GM19455 (cell line): ENCODE measurements at regions not wholly inside any gene's neighbourhood (a gene's known extent, or its start where the extent isn't known, plus 50 kb on each side); places are given as distances from the start of the nearest gene placed in this dataset.
"Not testable (repeated sequence)": the region's sequence is repeated elsewhere in the genome, so short reads cannot be mapped to it uniquely, and the experiment has no call there.

Experiments
- ATAC-seq: cut with Tn5 transposase; IDR thresholded peaks from one replicate; pipeline ENCODE4 v1.9.1; 2021; ENCODE audit not compliant: unreplicated experiment

DNA sequence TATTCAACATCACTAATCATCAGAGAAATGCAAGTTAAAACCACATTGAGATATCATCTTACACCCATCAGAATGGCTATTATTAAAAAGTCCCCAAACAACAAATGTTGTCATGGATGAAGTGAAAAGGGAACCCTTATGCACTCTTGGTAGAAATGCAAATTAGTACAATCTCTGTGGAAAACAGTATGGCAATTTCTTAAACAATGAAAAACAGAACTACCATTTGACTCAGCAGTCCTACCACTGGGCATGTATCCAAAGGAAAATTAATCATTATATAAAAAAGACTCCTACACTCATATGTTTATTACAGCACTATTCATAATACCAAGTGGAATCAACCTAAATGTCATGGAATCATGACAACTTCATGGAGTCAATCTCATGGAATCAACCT, 611.3 kb upstream of the GJE1 start:
- no peak for ATAC-seq

- ATAC-seq: no peak
These were observed 618.9 kb upstream of the GJE1 start for GRCh38 chr6:141513830-141514229.

GRCh38 chr6:141510803-141511202, 621.9 kb upstream of the GJE1 start:
- ATAC-seq: no peak

DNA sequence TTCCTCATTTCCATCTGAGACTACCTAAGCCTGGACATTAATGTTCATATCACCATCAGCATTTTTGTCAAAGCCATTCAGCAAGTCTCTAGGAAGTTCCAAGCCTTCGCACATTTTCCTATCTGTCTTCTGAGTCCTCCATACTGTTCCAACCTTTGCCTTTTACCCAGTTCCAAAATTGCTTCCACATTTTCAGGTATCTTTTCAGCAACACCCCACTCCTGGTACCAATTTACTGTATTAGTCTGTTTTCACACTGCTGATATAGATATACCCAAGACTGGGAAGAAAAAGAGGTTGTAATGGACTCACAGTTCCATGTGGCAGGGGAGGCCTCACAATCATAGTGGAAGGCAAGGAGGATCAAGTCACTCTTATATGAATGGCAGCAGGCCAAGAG, 626.7 kb upstream of the GJE1 start:
- not testable (repeated sequence) for ATAC-seq

- ATAC-seq: not testable (repeated sequence)
These were observed 628.4 kb upstream of the GJE1 start for GRCh38 chr6:141504318-141504717.

DNA sequence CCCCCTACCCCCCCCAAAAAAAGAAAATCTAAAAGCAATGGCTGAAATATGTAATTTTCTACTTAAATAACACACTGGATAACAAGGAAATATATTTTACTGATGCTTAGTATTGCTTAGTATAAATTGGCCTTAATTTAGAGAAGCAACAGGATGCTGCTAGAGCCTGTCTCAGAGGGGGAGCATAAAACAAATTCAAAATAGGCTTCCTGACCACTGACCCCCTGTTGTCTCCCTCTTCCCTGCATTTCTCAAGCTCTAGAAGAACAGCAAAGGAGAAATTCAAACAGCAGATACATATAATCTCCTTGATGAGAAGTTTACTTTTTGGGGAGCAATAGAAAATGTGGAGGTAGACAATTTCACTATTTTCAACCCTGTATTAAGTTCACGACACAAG, 631.1 kb upstream of the GJE1 start:
- ATAC-seq: no peak

- no peak for ATAC-seq
These were observed 633.7 kb upstream of the GJE1 start for GRCh38 chr6:141498977-141499376.

DNA sequence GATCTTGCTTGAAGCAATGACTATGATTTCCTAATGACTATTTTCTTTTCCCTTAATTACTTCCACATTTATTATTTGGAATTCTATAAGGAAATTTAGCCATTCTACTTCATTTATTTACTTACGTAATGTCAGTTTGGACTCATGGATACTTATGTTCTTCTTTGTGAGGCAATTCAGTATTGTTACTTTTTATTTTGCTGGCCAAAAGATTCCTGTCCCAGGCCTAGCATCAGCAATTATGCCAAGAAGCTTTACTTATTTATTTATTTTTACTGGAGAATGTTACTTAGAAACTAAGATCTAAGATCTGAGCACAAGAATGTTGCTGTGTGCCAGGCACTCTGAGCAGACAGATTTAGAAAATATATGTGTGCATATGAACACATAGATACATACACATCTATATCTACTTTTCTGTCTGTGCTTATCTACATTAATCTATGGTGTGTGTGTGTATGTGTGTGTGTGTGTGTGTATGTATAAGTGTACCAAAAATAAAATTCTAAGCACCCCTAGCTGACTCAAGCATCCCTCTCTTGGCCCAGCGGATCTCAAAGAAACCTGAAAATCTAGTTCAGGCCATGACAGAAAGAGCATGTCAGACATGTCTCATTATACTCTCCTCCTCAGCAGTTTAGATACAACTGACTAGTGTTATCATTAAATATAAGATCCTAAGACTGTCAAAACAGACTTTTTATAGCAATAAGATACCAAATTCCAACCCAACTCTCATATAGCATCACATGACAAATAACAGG, 640.0 kb upstream of the GJE1 start:
- ATAC-seq: no peak

GRCh38 chr6:141491684-141492083, 641.0 kb upstream of the GJE1 start:
- ATAC-seq: no peak

GRCh38 chr6:141490982-141491381, 641.7 kb upstream of the GJE1 start:
- no peak for ATAC-seq

DNA sequence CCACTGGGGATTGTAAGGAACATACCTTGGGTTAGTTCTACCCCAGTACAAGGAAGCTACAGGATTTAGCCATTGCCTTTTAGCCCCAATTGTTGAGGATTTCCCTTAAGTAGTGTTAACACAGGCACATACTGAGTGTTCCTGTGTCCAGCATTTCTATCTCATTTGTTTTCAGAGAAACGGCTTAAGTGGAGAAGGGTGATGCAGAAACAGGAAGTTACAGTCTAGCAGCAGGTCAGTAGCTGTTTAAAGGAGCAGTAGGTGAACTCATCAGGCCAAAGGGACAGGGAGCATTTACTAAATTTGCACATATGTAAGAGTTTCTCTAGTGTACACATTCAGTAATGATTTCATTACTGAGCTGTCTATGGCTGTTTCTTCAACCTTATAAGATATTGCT, 644.2 kb upstream of the GJE1 start:
- ATAC-seq: no peak

- ATAC-seq: no peak
These were observed 645.8 kb upstream of the GJE1 start for GRCh38 chr6:141486942-141487341.

DNA sequence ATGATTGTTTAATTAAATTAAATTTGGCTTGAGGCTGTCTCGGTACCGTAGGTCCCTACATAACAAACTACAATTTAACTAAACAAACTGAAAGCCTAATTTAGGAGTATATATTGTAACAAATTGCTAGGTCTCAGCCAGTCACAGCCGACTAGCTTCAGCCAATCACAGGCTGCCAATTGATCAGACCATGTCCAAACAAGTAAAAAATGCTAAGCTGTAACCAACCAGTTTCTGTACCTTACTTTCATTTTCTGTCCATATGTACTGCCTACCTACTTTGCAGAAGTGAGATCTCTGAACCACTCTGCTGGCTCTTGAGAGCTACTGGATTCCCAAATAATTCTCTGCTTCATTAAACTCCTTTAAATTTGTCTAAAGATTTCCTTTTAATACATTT, 648.0 kb upstream of the GJE1 start:
- peak; percentile 68 for ATAC-seq

GRCh38 chr6:141483598-141484061, 649.1 kb upstream of the GJE1 start:
- ATAC-seq: peak; percentile 90

GRCh38 chr6:141482796-141483597, 649.7 kb upstream of the GJE1 start:
- peak; percentile 3 for ATAC-seq

- no peak for ATAC-seq
These were observed 657.5 kb upstream of the GJE1 start for GRCh38 chr6:141475259-141475658.

- ATAC-seq: no peak
These were observed 660.4 kb upstream of the GJE1 start for GRCh38 chr6:141472162-141472928.

DNA sequence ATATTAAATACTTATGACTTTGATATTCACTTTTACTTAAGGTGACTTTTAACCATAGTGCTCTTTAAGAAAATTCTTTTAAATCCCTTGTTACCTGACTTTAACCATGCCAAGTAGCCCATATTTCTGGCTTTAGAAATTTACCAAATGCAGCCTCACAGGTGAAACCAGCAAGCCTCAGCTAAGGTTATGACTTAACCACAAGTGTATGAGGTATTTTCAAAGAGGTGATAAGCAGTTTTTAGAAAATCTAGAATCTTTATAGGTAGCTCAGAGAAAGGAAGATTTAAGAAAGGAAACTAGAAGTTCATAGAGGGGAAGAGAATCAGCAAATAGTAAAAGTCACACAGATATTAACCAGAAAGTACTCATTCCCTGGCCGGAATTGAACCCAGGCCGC, 661.9 kb upstream of the GJE1 start:
- ATAC-seq: no peak

- ATAC-seq: no peak
These were observed 664.8 kb upstream of the GJE1 start for GRCh38 chr6:141467881-141468280.

DNA sequence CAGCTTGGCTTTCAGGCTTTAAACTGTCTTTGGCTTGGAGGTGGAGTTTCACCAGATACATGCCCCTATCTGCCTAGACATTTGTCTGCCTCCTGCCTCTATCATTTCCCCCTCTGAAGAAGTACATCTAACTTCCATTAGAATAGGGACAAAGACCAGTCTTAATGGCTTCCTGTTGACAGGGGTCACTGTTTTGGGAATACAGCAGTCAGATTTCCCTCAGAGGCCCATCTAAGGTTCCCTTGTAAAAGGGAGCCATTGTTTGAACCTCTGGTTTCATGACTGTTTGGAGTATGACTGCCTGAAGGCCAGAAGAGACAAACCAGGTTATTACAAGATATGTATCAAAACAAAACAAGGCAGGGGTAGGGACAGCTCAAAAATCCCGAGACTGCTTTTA, 665.7 kb upstream of the GJE1 start:
- ATAC-seq: no peak

DNA sequence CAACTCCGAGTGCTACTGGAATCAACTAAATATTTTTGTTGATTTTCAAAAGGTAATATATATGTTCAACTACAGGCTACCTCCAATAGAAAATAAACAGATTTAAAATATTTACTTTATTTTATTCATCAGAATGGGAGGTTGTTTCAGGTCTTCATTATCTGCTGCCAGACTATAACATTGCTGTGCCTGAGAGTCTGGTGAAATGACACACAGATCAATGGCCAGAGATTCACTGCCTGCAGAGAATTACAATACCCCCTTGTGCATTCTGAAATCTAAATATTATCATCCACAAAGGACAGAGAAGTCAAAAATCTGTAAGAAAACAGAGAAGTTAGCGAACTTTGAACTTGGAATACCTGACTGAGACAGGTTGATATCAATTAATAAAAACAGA, 667.8 kb upstream of the GJE1 start:
- no peak for ATAC-seq

GRCh38 chr6:141464490-141464889, 668.2 kb upstream of the GJE1 start:
- ATAC-seq: peak; percentile 58
